ENCODE measurements at regions not wholly inside any gene's neighbourhood (a gene's known extent, or its start where the extent isn't known, plus 50 kb on each side); places are given as distances from the start of the nearest gene placed in this dataset.

DNA sequence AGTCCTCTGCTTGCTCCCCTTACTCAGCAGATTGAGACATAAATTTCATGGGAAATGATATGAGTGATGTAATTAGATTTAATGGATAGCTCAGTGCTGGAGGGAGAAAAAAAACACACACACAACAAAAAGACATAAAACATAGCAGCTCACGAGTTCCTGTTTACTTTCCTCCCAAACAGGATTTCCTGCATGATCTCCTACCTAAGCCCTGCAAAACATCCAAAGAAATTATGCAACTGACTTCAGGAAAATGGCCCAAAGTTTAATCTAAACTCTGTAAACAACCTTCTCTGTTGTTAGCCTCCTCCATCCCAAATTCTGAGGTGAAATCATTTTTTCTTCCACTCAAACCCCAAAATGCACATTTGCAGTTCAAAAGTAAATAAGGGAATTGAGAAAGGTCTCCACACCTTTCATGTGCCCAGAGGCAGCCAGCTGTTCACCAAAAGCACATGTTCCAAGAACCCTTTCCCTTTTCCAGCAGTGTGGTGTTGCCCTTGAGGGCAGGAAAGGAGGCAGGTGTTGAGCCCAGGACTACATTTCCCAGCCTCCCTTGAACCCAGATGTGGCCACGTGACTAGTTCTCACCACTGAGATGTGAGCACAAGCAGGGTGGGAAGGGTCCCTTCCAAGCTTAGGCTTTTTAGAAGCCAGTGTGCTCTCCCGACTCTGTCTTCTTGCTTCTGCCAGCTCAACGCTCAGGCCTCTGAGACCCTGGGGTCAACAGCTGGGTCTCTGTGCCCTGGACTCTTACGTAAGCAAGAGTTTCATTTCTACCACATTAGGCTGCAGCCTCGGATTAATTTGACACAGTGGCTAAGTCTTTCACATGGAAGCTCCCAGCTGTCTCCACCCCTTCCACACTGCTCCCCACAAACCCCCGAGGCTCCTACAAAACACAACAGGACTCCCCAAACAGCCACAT is 301.2 kb downstream of the CTTN start:
- no peak for DNase-seq
- no peaks in the 10 kb centered on the region for H3K27me3 ChIP-seq (replicated peaks)
- TF ChIP-seq, protein P1, sequence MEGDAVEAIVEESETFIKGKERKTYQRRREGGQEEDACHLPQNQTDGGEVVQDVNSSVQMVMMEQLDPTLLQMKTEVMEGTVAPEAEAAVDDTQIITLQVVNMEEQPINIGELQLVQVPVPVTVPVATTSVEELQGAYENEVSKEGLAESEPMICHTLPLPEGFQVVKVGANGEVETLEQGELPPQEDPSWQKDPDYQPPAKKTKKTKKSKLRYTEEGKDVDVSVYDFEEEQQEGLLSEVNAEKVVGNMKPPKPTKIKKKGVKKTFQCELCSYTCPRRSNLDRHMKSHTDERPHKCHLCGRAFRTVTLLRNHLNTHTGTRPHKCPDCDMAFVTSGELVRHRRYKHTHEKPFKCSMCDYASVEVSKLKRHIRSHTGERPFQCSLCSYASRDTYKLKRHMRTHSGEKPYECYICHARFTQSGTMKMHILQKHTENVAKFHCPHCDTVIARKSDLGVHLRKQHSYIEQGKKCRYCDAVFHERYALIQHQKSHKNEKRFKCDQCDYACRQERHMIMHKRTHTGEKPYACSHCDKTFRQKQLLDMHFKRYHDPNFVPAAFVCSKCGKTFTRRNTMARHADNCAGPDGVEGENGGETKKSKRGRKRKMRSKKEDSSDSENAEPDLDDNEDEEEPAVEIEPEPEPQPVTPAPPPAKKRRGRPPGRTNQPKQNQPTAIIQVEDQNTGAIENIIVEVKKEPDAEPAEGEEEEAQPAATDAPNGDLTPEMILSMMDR (IDR thresholded peaks at IDR 0.05; ENCODE audit: low read depth, low read length, missing control alignments), result no peak
- no peak overlapping the region for H3K4me3 ChIP-seq (ENCODE audit: low read depth, low read length)
- no peak overlapping the region for H3K27ac ChIP-seq
- H3K36me3 ChIP-seq (replicated peaks), result no peaks in the 10 kb centered on the region
- in situ Hi-C loops (cut with HindIII; ENCODE audit: low pct_ligation_motif_present, low sequenced_read_pairs), result no loop called here

DNA sequence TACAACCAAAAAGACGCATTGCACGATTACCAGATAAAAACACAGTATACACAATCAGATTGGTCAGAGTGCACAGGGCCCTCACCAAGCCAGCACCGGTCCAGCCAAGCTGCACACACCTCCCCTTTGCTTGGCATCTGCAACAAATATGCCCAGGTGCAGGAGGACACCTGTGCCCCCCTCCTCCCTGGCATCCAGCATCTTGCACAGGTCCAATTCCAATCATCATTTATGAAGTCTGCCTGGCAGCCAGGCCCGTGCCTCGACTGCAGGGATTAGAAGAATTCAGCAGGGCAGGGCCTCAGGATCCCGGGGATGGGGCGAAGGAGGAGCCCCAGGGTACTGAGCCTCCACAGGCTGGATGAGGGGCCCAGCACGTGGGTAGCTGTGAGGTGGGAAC is 302.1 kb downstream of the CTTN start:
- TF ChIP-seq, protein P1 (IDR thresholded peaks at IDR 0.05; ENCODE audit: low read depth, low read length, missing control alignments), result no peak

DNA sequence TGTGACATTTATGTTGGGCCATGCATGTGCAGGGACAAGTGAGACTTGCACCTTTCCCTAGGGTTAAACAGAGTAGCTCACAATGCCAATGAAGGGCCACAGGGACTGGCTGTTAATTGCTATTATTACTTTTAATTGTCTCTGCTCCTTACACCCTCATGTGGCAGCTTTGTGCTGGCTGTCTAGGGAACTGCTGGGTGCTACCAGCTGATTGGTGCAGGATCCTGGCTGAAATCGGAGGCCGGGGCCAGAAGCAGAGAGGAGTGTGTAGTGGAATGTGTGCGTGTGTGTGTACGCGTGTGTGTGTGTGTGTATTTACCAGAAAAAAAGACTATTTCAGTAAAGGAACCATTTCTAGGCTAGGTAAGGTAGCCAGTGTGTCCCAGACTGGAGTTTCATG is 302.5 kb downstream of the CTTN start:
- no peaks in the 10 kb centered on the region for H3K36me3 ChIP-seq (replicated peaks)
- in situ Hi-C loops (cut with HindIII; ENCODE audit: low pct_ligation_motif_present, low sequenced_read_pairs), result no loop called here
- TF ChIP-seq, protein P1 (IDR thresholded peaks at IDR 0.05; ENCODE audit: low read depth, low read length, missing control alignments), result no peak
- no peak overlapping the region for H3K4me3 ChIP-seq (ENCODE audit: low read depth, low read length)
- no peak overlapping the region for H3K27ac ChIP-seq
- no peaks in the 10 kb centered on the region for H3K27me3 ChIP-seq (replicated peaks)
- DNase-seq, result no peak

More for the DNA sequence above, 302.1 kb downstream of the CTTN start:
- in situ Hi-C loops (cut with HindIII; ENCODE audit: low pct_ligation_motif_present, low sequenced_read_pairs), result no loop called here
- H3K27me3 ChIP-seq (replicated peaks), result no peaks in the 10 kb centered on the region
- no peak for DNase-seq
- no peak overlapping the region for H3K4me3 ChIP-seq (ENCODE audit: low read depth, low read length)
- H3K27ac ChIP-seq, result no peak overlapping the region
- H3K36me3 ChIP-seq (replicated peaks), result no peaks in the 10 kb centered on the region

DNA sequence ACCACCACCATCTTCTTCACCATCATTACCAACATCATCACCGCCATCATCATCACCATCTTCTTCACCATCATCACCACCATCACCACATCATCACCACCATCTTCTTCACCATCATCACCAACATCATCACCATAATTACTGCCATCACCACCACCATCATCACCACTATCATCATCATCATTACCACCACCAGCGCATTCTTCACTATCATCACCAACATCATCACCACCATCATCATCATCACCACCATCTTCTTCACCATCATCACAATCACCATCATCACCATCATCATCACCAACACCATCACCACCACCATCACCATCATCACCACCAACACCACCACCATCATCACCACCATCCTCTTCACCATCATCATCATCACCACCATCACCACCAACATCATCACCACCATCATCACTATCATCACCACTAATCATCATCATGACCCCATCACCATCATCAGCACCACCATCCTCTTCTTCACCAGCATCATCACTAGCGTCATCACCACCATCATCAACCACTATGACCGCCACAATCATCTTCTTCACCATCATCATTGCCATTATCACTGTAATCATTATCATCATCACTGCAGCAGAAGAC is 303.8 kb downstream of the CTTN start:
- no peak for DNase-seq
- Histone ChIP-seq H3K36me3 (replicated peaks) (no peaks in the 10 kb centered on the region), H3K27ac (no peak overlapping the region), H3K27me3 (replicated peaks) (no peaks in the 10 kb centered on the region), H3K4me3 (ENCODE audit: low read depth, low read length) (no peak overlapping the region)
- TF ChIP-seq, protein P1 (IDR thresholded peaks at IDR 0.05; ENCODE audit: low read depth, low read length, missing control alignments), result no peak
- in situ Hi-C loops (cut with HindIII; ENCODE audit: low pct_ligation_motif_present, low sequenced_read_pairs), result no loop called here

DNA sequence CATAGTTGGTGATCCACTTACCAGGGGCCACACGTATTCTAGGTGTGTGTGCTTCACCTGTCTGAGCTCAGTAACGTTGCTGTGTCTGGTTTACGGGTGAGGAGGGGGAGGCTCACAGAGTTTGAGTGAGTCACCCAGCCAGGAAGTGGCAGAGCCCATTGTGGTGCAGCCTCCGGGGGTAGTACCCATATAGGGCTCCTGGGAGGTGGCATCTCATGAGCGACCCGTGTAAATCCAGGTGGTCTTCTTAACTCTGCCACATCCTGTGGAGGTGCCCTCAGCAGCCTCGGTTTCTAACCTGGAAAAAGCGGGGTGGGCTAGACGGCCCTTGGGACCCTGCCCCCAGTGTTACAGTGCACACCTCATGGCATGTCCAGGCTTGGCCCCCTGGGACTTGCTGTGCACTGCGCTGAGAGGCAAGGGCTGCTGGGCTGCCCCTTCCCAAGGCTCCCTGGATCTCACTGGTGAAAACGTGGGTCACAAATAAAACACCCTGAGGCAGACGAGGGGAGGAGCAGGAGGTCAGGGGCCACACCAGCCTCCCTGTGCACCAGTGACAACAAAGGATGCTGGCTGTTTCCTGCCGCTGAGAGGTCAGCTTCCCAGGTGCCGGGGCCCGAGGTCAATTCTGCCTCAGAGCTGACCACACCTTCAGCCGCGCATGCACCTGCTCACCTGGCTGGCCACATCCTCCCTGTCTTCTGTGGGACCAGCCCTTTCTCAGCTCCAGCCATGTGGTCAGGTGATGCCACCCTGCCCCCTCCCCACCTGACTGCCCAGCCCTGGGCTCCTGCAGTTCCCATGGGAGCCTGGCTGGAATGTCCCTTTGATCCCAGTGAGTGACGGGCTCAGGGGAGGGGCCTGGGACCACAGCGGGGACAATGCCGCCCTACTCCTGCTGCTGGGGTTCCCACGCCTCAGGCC is 305.1 kb downstream of the CTTN start:
- Histone ChIP-seq H3K27ac (no peak overlapping the region), H3K36me3 (replicated peaks) (no peaks in the 10 kb centered on the region), H3K27me3 (replicated peaks) (no peaks in the 10 kb centered on the region), H3K4me3 (ENCODE audit: low read depth, low read length) (no peak overlapping the region)
- DNase-seq, result no peak
- in situ Hi-C loops (cut with HindIII; ENCODE audit: low pct_ligation_motif_present, low sequenced_read_pairs), result no loop called here
- TF ChIP-seq, protein P1 (IDR thresholded peaks at IDR 0.05; ENCODE audit: low read depth, low read length, missing control alignments), result no peak
